ENCODE measurements at regions not wholly inside any gene's neighbourhood (a gene's known extent, or its start where the extent isn't known, plus 50 kb on each side); places are given as distances from the start of the nearest gene placed in this dataset.

DNA sequence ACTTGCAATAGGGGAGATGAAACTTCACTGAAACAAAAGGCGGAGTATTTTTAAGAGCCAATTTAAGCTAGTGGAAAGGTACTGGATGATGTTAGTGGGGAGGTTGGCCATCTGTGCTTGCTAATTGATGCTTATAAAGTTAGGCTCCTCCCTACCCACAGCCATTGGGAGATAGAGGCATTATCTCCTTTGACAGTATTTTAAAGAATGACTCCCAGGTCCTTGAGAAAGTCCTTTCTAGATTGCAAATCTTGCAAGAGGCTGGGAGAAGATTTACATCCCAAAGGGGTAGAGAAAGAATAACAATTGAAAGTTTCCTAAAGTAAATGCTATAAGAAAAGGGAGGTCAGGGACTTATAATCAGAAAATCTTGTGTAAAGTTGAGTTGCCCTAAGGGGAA is 282.6 kb downstream of the BRINP1 start:
- Histone ChIP-seq H3K27ac (ENCODE audit: low read depth, low read length) (no peak overlapping the region), H3K4me1 (ENCODE audit: control insufficient read depth in 3 of 3, insufficient read depth in 3 of 3, low read length in 3 of 3) (no peaks in the 10 kb centered on the region), H3K36me3 (ENCODE audit: control insufficient read depth in 3 of 3, insufficient read depth in 3 of 3, low read length in 3 of 3) (no peaks in the 10 kb centered on the region), H3K9ac (ENCODE audit: low read depth in 1 of 3, low read length in 3 of 3) (no peak overlapping the region), H3K9me3 (ENCODE audit: control insufficient read depth in 3 of 3, low read length in 3 of 3) (no peaks in the 10 kb centered on the region), H3K27me3 (ENCODE audit: control insufficient read depth in 3 of 3, insufficient read depth in 3 of 3, low read length in 3 of 3) (no peaks in the 10 kb centered on the region), H3K4me3 (ENCODE audit: low read length in 3 of 3) (no peak overlapping the region)

DNA sequence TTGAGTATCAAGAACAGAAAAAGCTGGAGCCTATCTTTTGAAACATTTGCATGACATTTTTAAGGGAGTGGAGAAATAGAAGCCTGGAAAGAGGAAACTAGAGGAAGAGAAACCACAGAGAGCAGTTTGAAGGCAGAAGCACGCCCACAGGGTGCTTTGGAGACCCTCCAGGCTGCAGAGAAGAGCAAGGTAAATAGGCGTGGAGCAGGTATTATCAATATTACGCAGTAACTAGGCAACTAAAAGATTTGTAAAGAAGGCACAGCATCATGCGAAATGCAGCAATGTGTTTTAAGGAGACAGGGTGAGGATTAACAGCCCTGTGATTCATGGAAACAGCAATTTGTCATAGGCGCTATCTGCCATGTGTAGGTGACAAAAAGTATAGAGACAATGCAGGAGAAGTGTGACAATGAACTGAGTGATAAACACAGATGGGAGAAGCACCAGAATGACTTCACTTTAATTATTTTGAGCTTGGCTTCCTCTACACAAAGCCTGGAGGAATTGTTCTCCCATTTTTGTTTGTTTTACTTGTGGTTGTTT is 281.2 kb downstream of the BRINP1 start:
- Histone ChIP-seq H3K4me3 (ENCODE audit: low read length in 3 of 3) (no peak overlapping the region), H3K4me1 (ENCODE audit: control insufficient read depth in 3 of 3, insufficient read depth in 3 of 3, low read length in 3 of 3) (no peaks in the 10 kb centered on the region), H3K9ac (ENCODE audit: low read depth in 1 of 3, low read length in 3 of 3) (no peak overlapping the region), H3K36me3 (ENCODE audit: control insufficient read depth in 3 of 3, insufficient read depth in 3 of 3, low read length in 3 of 3) (no peaks in the 10 kb centered on the region), H3K27ac (ENCODE audit: low read depth, low read length) (no peak overlapping the region), H3K27me3 (ENCODE audit: control insufficient read depth in 3 of 3, insufficient read depth in 3 of 3, low read length in 3 of 3) (no peaks in the 10 kb centered on the region), H3K9me3 (ENCODE audit: control insufficient read depth in 3 of 3, low read length in 3 of 3) (no peaks in the 10 kb centered on the region)

DNA sequence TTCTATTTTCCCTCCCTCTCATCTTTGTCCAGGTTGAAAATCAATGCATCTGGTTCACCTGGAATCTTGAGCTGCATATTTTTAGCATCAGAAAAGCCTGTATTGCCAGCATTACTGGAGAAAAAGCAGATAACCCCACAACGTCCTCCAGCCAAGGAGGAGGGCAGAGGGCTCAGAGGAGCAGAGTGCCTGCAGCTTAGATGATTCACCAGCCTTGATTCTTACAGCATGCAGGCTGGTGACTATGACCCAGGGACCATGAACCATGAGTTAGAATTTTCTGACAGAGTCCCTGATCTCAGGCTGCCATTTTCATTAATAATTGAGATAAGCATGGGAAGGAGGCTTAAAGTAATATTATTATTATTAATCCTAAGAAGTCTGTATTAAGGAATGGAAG is 278.2 kb downstream of the BRINP1 start:
- H3K9ac ChIP-seq (ENCODE audit: low read depth in 1 of 3, low read length in 3 of 3), result no peak overlapping the region
- no peaks in the 10 kb centered on the region for H3K4me1 ChIP-seq (ENCODE audit: control insufficient read depth in 3 of 3, insufficient read depth in 3 of 3, low read length in 3 of 3)
- H3K4me3 ChIP-seq (ENCODE audit: low read length in 3 of 3), result no peak overlapping the region
- no peaks in the 10 kb centered on the region for H3K36me3 ChIP-seq (ENCODE audit: control insufficient read depth in 3 of 3, insufficient read depth in 3 of 3, low read length in 3 of 3)
- H3K27me3 ChIP-seq (ENCODE audit: control insufficient read depth in 3 of 3, insufficient read depth in 3 of 3, low read length in 3 of 3), result no peaks in the 10 kb centered on the region
- H3K9me3 ChIP-seq (ENCODE audit: control insufficient read depth in 3 of 3, low read length in 3 of 3), result no peaks in the 10 kb centered on the region
- H3K27ac ChIP-seq (ENCODE audit: low read depth, low read length), result no peak overlapping the region

DNA sequence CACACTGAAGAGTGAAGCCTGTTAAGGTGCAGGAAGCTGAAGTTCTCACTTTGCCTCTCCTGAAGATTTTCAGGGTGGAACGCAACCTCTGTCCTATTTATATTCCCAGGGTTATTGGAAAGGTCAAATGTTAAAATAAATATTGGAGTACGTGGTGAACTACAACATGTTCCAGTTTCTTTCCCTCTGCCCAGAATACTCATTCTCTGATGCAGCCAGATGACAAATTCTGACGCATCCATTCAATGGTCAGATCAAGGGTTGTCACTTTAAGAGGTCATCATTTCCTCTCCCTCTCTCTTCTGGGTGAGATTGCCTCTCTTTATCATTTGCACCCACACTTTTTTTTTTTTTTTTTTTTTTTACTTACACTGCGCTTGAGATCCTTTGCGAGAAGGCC is 277.1 kb downstream of the BRINP1 start:
- H3K9me3 ChIP-seq (ENCODE audit: control insufficient read depth in 3 of 3, low read length in 3 of 3), result no peaks in the 10 kb centered on the region
- H3K27me3 ChIP-seq (ENCODE audit: control insufficient read depth in 3 of 3, insufficient read depth in 3 of 3, low read length in 3 of 3), result no peaks in the 10 kb centered on the region
- no peak overlapping the region for H3K9ac ChIP-seq (ENCODE audit: low read depth in 1 of 3, low read length in 3 of 3)
- H3K27ac ChIP-seq (ENCODE audit: low read depth, low read length), result no peak overlapping the region
- H3K4me1 ChIP-seq (ENCODE audit: control insufficient read depth in 3 of 3, insufficient read depth in 3 of 3, low read length in 3 of 3), result no peaks in the 10 kb centered on the region
- H3K36me3 ChIP-seq (ENCODE audit: control insufficient read depth in 3 of 3, insufficient read depth in 3 of 3, low read length in 3 of 3), result no peaks in the 10 kb centered on the region
- H3K4me3 ChIP-seq (ENCODE audit: low read length in 3 of 3), result no peak overlapping the region

DNA sequence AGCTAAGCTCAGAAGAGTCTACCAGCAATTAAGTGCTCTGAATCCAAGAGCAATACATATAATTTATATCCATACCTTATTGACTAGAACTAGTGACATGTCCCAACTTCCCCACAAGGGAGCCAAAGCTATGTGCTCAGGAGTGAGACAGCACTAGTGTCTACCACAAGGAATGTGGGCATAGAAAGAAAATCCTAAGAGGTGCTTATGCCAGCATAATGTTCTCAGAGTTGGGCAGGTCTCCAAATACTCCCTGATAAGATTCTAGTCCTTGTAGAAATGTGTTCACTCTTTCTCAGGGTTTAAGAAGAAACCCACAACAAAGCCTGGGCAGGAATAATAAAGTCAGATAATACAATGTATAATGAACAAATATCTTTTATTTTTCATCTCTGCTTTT is 275.1 kb downstream of the BRINP1 start:
- Histone ChIP-seq H3K9me3 (ENCODE audit: control insufficient read depth in 3 of 3, low read length in 3 of 3) (no peaks in the 10 kb centered on the region), H3K9ac (ENCODE audit: low read depth in 1 of 3, low read length in 3 of 3) (no peak overlapping the region), H3K36me3 (ENCODE audit: control insufficient read depth in 3 of 3, insufficient read depth in 3 of 3, low read length in 3 of 3) (no peaks in the 10 kb centered on the region), H3K4me3 (ENCODE audit: low read length in 3 of 3) (no peak overlapping the region), H3K27ac (ENCODE audit: low read depth, low read length) (no peak overlapping the region), H3K27me3 (ENCODE audit: control insufficient read depth in 3 of 3, insufficient read depth in 3 of 3, low read length in 3 of 3) (no peaks in the 10 kb centered on the region), H3K4me1 (ENCODE audit: control insufficient read depth in 3 of 3, insufficient read depth in 3 of 3, low read length in 3 of 3) (no peaks in the 10 kb centered on the region)

DNA sequence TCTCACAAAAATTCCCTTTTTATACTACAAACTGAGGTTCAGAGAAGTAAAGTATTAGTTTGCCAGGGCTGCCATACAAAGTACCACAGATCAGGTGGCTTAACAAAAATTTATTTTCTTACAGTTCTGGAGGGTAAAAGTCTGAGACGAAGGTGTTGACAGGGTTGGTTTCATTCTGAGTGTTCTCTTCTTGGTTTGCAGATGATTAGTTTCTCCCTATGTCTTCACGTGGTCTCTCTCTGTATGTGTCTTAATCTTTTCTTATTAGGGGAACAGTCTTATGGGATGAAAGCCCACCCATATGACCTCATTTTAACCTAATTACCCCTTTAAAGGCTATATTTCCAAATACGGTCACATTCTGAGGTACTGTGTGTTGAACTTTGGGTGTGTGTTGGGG is 274.2 kb downstream of the BRINP1 start:
- H3K9ac ChIP-seq (ENCODE audit: low read depth in 1 of 3, low read length in 3 of 3), result no peak overlapping the region
- no peak overlapping the region for H3K4me3 ChIP-seq (ENCODE audit: low read length in 3 of 3)
- no peak overlapping the region for H3K27ac ChIP-seq (ENCODE audit: low read depth, low read length)
- H3K27me3 ChIP-seq (ENCODE audit: control insufficient read depth in 3 of 3, insufficient read depth in 3 of 3, low read length in 3 of 3), result no peaks in the 10 kb centered on the region
- no peaks in the 10 kb centered on the region for H3K36me3 ChIP-seq (ENCODE audit: control insufficient read depth in 3 of 3, insufficient read depth in 3 of 3, low read length in 3 of 3)
- H3K4me1 ChIP-seq (ENCODE audit: control insufficient read depth in 3 of 3, insufficient read depth in 3 of 3, low read length in 3 of 3), result no peaks in the 10 kb centered on the region
- no peaks in the 10 kb centered on the region for H3K9me3 ChIP-seq (ENCODE audit: control insufficient read depth in 3 of 3, low read length in 3 of 3)

DNA sequence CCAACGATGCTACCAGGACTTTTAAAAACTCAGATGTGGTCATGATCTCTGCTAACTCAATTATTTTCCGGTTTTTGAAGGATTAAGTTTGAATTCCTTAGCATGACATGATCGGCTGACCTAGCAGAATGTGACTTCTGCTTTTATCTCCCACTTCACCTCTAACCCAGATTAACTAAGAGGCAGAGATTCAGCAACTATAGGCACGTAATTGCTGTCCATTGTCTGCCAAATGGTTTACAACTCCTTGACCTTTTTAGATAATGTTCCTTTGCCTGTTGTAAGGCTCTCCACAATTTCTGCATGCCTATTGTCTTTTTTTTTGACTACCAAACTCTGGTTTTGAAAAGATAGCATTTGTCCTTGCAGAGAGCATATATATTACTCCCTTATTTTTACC is 268.2 kb downstream of the BRINP1 start:
- Histone ChIP-seq H3K27ac (ENCODE audit: low read depth, low read length) (no peak overlapping the region), H3K36me3 (ENCODE audit: control insufficient read depth in 3 of 3, insufficient read depth in 3 of 3, low read length in 3 of 3) (no peaks in the 10 kb centered on the region), H3K4me1 (ENCODE audit: control insufficient read depth in 3 of 3, insufficient read depth in 3 of 3, low read length in 3 of 3) (no peaks in the 10 kb centered on the region), H3K9me3 (ENCODE audit: control insufficient read depth in 3 of 3, low read length in 3 of 3) (no peaks in the 10 kb centered on the region), H3K27me3 (ENCODE audit: control insufficient read depth in 3 of 3, insufficient read depth in 3 of 3, low read length in 3 of 3) (no peaks in the 10 kb centered on the region), H3K9ac (ENCODE audit: low read depth in 1 of 3, low read length in 3 of 3) (no peak overlapping the region), H3K4me3 (ENCODE audit: low read length in 3 of 3) (no peak overlapping the region)

DNA sequence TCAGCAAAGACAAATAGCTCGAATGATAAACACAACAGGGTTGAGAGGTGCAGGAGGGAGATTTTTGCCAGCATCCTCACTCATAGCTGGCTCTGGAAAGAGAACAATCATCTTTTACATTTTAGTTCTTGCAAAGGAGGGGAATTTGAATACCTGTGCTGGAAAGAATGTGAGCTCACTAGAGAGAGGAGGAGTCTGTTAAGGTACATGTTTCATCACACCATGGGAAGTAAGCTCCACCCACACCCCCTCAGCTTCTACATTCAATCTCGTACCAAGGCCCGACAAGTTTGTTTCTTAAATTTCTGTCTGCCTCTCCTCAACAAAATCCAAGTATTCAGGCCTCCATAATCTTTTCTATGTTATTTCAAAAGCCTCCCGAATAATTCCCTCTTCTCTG is 254.6 kb downstream of the BRINP1 start:
- Histone ChIP-seq H3K4me3 (ENCODE audit: low read length in 3 of 3) (no peak overlapping the region), H3K36me3 (ENCODE audit: control insufficient read depth in 3 of 3, insufficient read depth in 3 of 3, low read length in 3 of 3) (no peaks in the 10 kb centered on the region), H3K4me1 (ENCODE audit: control insufficient read depth in 3 of 3, insufficient read depth in 3 of 3, low read length in 3 of 3) (no peaks in the 10 kb centered on the region), H3K27me3 (ENCODE audit: control insufficient read depth in 3 of 3, insufficient read depth in 3 of 3, low read length in 3 of 3) (no peaks in the 10 kb centered on the region), H3K9ac (ENCODE audit: low read depth in 1 of 3, low read length in 3 of 3) (no peak overlapping the region), H3K27ac (ENCODE audit: low read depth, low read length) (no peak overlapping the region), H3K9me3 (ENCODE audit: control insufficient read depth in 3 of 3, low read length in 3 of 3) (no peaks in the 10 kb centered on the region)
